ENCODE measurements at regions not wholly inside any gene's neighbourhood (a gene's known extent, or its start where the extent isn't known, plus 50 kb on each side); places are given as distances from the start of the nearest gene placed in this dataset.

DNA sequence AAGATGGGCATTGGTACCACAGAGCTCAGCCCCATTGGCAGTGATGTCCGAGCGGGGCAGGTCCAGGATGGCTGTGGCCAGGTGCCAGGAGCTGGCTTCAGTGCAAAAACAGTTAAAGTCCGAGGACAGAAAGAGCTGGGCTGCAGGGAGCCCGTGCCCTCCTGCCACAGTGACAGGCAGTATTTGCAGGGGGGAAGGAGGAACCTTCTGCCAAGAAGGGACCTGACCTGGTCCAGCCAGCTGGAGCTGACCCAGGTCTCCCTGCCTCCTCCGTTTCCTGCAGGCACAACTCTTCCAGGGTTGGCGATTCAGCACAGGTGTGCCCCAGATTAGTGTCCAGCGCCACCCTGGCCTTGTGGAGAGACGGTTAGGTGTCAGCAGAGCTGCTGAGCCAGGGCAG lies 199.0 kb downstream of the ENGASE start:
- Histone ChIP-seq H3K79me2 (ENCODE audit: low read depth) (no peaks in the 10 kb centered on the region), H3K4me1 (replicated peaks; ENCODE audit: insufficient read depth) (no peaks in the 10 kb centered on the region), H3K9me3 (ENCODE audit: insufficient read depth, low read depth) (no peaks in the 10 kb centered on the region), H3K4me2 (no peak overlapping the region), H3K4me3 (no peak overlapping the region), H3K36me3 (ENCODE audit: low read depth) (no peaks in the 10 kb centered on the region), H3K9me2 (ENCODE audit: insufficient read depth) (no peaks in the 10 kb centered on the region), H3K27ac (no peak overlapping the region), H3F3A (ENCODE audit: insufficient read depth, low read depth) (no peaks in the 10 kb centered on the region), H4K20me1 (ENCODE audit: insufficient read depth) (no peaks in the 10 kb centered on the region), H3K27me3 (ENCODE audit: insufficient read depth, low read depth) (peaks cover 58% of the 10 kb centered on the region), H2AFZ (no peak overlapping the region)
- TF ChIP-seq EZH2 (IDR thresholded peaks at IDR 0.05; ENCODE audit: low read depth): no peak
- no TSS peak for BruUV-seq (replicated peaks)
- intact Hi-C loops (cut with micrococcal nuclease; ENCODE audit: unreplicated experiment): no loop called here
- CTCF ChIA-PET: no interaction called here
- no peak for DNase-seq
- POLR2A ChIA-PET (ENCODE audit: unreplicated experiment): no interaction called here

DNA sequence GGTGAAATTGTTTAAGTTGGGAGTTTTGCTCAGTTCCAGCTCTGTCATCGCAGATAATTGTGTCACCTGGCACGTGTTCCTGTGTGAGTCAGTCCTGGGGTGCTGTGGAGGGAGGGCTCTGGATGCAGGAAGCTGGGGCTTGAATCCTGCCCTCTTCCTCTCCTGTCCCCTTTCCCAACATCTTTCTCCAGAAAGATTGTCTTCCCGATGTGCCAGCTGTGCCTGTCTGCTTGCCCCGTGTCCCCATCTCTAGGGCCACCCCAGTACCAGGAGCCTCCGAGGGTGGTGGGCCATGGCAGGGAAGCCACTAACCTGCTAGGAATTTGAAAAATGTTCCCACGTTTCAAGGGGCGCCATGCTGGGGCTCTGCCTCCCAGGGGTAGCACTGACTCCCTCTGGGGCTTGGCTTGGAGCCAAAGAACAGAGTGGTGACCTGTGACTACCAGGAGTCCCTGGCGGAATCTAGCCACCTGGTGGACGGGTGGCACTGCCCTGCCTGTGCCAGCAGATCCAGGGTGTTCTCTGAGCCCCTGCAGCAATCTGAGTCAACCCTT lies 198.1 kb downstream of the ENGASE start:
- H3K79me2 ChIP-seq (ENCODE audit: low read depth): no peaks in the 10 kb centered on the region
- intact Hi-C loops (cut with micrococcal nuclease; ENCODE audit: unreplicated experiment): no loop called here
- no peak overlapping the region for H2AFZ ChIP-seq
- TF ChIP-seq, protein P1, sequence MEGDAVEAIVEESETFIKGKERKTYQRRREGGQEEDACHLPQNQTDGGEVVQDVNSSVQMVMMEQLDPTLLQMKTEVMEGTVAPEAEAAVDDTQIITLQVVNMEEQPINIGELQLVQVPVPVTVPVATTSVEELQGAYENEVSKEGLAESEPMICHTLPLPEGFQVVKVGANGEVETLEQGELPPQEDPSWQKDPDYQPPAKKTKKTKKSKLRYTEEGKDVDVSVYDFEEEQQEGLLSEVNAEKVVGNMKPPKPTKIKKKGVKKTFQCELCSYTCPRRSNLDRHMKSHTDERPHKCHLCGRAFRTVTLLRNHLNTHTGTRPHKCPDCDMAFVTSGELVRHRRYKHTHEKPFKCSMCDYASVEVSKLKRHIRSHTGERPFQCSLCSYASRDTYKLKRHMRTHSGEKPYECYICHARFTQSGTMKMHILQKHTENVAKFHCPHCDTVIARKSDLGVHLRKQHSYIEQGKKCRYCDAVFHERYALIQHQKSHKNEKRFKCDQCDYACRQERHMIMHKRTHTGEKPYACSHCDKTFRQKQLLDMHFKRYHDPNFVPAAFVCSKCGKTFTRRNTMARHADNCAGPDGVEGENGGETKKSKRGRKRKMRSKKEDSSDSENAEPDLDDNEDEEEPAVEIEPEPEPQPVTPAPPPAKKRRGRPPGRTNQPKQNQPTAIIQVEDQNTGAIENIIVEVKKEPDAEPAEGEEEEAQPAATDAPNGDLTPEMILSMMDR (conservative IDR thresholded peaks at IDR 0.05): no peak
- TF ChIP-seq EZH2 (IDR thresholded peaks at IDR 0.05; ENCODE audit: low read depth): no peak
- DNase-seq: peak; percentile 21 to 40
- no peak overlapping the region for H3K4me3 ChIP-seq
- H3K9me2 ChIP-seq (ENCODE audit: insufficient read depth): no peaks in the 10 kb centered on the region
- no peaks in the 10 kb centered on the region for H4K20me1 ChIP-seq (ENCODE audit: insufficient read depth)
- H3K27me3 ChIP-seq (ENCODE audit: insufficient read depth, low read depth): peaks cover 59% of the 10 kb centered on the region
- H3K4me2 ChIP-seq: no peak overlapping the region
- H3K9me3 ChIP-seq (ENCODE audit: insufficient read depth, low read depth): no peaks in the 10 kb centered on the region
- POLR2A ChIA-PET (ENCODE audit: unreplicated experiment): no interaction called here
- no peaks in the 10 kb centered on the region for H3K36me3 ChIP-seq (ENCODE audit: low read depth)
- H3F3A ChIP-seq (ENCODE audit: insufficient read depth, low read depth): no peaks in the 10 kb centered on the region
- H3K27ac ChIP-seq: no peak overlapping the region
- CTCF ChIA-PET: no interaction called here
- no peaks in the 10 kb centered on the region for H3K4me1 ChIP-seq (replicated peaks; ENCODE audit: insufficient read depth)
- BruUV-seq (replicated peaks): no TSS peak

DNA sequence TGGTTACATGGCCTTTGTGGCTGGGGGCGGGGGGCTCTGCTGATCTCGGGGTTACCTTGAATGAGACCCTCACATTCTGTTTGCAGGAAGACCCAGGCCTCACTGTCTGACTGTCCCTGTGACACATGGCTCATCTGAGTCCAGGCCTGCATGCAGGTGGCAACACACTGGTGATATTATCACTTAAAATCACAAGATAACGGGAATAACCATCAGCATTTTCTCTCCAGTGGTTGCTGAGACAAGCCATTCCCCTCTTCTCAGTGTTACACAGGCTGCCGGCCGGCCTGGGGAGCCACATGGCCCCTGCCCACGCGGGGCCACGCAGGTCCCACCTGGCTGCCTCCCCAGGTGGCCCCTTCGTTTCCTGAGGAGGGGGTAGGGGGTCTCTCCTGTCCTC lies 197.6 kb downstream of the ENGASE start:
- H3K4me1 ChIP-seq (replicated peaks; ENCODE audit: insufficient read depth): no peaks in the 10 kb centered on the region
- no peaks in the 10 kb centered on the region for H3K9me2 ChIP-seq (ENCODE audit: insufficient read depth)
- no peak for DNase-seq
- intact Hi-C loops (cut with micrococcal nuclease; ENCODE audit: unreplicated experiment): no loop called here
- no peak overlapping the region for H2AFZ ChIP-seq
- no peak overlapping the region for H3K27ac ChIP-seq
- no peak for TF ChIP-seq EZH2 (IDR thresholded peaks at IDR 0.05; ENCODE audit: low read depth)
- TF ChIP-seq, protein P1 (conservative IDR thresholded peaks at IDR 0.05): no peak
- no peaks in the 10 kb centered on the region for H3K36me3 ChIP-seq (ENCODE audit: low read depth)
- POLR2A ChIA-PET (ENCODE audit: unreplicated experiment): no interaction called here
- H3K4me3 ChIP-seq: no peak overlapping the region
- no peak overlapping the region for H3K4me2 ChIP-seq
- no TSS peak for BruUV-seq (replicated peaks)
- H3F3A ChIP-seq (ENCODE audit: insufficient read depth, low read depth): no peaks in the 10 kb centered on the region
- peaks cover 60% of the 10 kb centered on the region for H3K27me3 ChIP-seq (ENCODE audit: insufficient read depth, low read depth)
- H3K79me2 ChIP-seq (ENCODE audit: low read depth): no peaks in the 10 kb centered on the region
- H4K20me1 ChIP-seq (ENCODE audit: insufficient read depth): no peaks in the 10 kb centered on the region
- H3K9me3 ChIP-seq (ENCODE audit: insufficient read depth, low read depth): no peaks in the 10 kb centered on the region
- CTCF ChIA-PET: no interaction called here

DNA sequence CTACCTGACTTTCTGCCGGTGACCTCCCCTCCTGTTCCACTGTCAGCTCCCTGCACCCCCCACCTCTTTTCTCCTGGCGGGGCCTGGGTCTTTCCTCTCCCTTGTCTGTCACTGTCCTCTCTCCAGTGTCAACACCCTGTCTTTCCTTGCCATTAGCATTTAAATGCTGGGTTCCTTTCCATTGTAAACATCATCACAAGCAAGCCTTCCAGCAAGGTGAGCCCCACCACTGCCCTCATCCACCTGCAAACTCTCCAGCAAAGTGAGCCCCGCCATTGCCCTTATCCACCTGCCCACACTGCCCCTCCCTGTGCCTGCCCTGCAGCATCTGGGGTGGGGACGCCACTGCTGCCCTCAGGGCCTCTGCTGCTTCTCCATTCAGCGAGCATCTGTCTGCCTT lies 195.0 kb downstream of the ENGASE start:
- H3K9me2 ChIP-seq (ENCODE audit: insufficient read depth): no peaks in the 10 kb centered on the region
- H3K4me2 ChIP-seq: no peak overlapping the region
- no peak overlapping the region for H3K27ac ChIP-seq
- ChIA-PET CTCF (no interaction called here), POLR2A (ENCODE audit: unreplicated experiment) (no interaction called here)
- intact Hi-C loops (cut with micrococcal nuclease; ENCODE audit: unreplicated experiment): no loop called here
- TF ChIP-seq, protein P1 (conservative IDR thresholded peaks at IDR 0.05): no peak
- no peak for TF ChIP-seq EZH2 (IDR thresholded peaks at IDR 0.05; ENCODE audit: low read depth)
- H3K79me2 ChIP-seq (ENCODE audit: low read depth): no peaks in the 10 kb centered on the region
- H3F3A ChIP-seq (ENCODE audit: insufficient read depth, low read depth): no peaks in the 10 kb centered on the region
- H3K9me3 ChIP-seq (ENCODE audit: insufficient read depth, low read depth): no peaks in the 10 kb centered on the region
- no peaks in the 10 kb centered on the region for H4K20me1 ChIP-seq (ENCODE audit: insufficient read depth)
- no TSS peak for BruUV-seq (replicated peaks)
- H3K36me3 ChIP-seq (ENCODE audit: low read depth): no peaks in the 10 kb centered on the region
- H2AFZ ChIP-seq: no peak overlapping the region
- H3K4me1 ChIP-seq (replicated peaks; ENCODE audit: insufficient read depth): no peaks in the 10 kb centered on the region
- no peak overlapping the region for H3K4me3 ChIP-seq
- no peak for DNase-seq
- peaks cover 75% of the 10 kb centered on the region for H3K27me3 ChIP-seq (ENCODE audit: insufficient read depth, low read depth)
